ENCODE measurements at regions not wholly inside any gene's neighbourhood (a gene's known extent, or its start where the extent isn't known, plus 50 kb on each side); places are given as distances from the start of the nearest gene placed in this dataset.

DNA sequence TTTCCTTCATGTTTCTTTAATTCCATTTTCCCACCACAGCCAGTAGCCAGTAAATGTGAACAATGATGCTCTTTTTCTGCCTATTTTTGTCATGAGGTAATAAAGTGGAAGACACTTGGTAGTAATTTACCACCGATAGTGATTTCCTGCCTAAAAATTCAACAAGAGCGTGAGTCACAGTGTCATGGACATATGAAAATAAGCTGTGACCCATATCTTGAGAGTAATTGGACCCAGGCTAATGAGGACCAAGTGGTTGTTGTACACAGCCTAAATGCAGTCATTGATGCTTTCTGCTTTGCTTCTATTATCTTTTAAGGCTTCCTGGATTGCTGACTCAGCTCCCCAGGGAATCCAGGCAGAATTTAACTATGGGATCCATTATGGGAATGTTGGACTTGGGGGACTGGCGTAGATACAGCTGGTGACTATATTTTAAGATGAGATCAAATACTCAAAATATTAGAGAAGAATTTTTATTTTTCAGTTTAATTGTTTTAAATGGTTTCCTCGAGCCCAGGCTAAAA, 265.9 kb upstream of the FERMT1 start:
- H4K20me1 ChIP-seq (ENCODE audit: insufficient read depth): no peaks in the 10 kb centered on the region
- no peaks in the 10 kb centered on the region for H3K36me3 ChIP-seq (ENCODE audit: insufficient read depth, low read length)
- no peaks in the 10 kb centered on the region for H3F3A ChIP-seq (ENCODE audit: insufficient read depth, low read length, poor library complexity, severe bottlenecking)
- H3K4me2 ChIP-seq (ENCODE audit: low read length): no peak overlapping the region
- H3K79me2 ChIP-seq (replicated peaks; ENCODE audit: insufficient read depth, low read length): no peaks in the 10 kb centered on the region
- H3K9me3 ChIP-seq (ENCODE audit: low read length): no peaks in the 10 kb centered on the region
- TF ChIP-seq RAD21 (conservative IDR thresholded peaks at IDR 0.05): no peak
- no peak for TF ChIP-seq EZH2 (IDR thresholded peaks at IDR 0.05; ENCODE audit: borderline replicate concordance, insufficient read depth, low read length, poor library complexity, severe bottlenecking)
- TF ChIP-seq, protein P1, sequence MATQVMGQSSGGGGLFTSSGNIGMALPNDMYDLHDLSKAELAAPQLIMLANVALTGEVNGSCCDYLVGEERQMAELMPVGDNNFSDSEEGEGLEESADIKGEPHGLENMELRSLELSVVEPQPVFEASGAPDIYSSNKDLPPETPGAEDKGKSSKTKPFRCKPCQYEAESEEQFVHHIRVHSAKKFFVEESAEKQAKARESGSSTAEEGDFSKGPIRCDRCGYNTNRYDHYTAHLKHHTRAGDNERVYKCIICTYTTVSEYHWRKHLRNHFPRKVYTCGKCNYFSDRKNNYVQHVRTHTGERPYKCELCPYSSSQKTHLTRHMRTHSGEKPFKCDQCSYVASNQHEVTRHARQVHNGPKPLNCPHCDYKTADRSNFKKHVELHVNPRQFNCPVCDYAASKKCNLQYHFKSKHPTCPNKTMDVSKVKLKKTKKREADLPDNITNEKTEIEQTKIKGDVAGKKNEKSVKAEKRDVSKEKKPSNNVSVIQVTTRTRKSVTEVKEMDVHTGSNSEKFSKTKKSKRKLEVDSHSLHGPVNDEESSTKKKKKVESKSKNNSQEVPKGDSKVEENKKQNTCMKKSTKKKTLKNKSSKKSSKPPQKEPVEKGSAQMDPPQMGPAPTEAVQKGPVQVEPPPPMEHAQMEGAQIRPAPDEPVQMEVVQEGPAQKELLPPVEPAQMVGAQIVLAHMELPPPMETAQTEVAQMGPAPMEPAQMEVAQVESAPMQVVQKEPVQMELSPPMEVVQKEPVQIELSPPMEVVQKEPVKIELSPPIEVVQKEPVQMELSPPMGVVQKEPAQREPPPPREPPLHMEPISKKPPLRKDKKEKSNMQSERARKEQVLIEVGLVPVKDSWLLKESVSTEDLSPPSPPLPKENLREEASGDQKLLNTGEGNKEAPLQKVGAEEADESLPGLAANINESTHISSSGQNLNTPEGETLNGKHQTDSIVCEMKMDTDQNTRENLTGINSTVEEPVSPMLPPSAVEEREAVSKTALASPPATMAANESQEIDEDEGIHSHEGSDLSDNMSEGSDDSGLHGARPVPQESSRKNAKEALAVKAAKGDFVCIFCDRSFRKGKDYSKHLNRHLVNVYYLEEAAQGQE (IDR thresholded peaks at IDR 0.05; ENCODE audit: borderline replicate concordance): no peak
- H3K9ac ChIP-seq (ENCODE audit: low read length): no peak overlapping the region
- no peak overlapping the region for H3K4me3 ChIP-seq (ENCODE audit: low read length)
- no peak overlapping the region for H2AFZ ChIP-seq (ENCODE audit: low read depth, low read length)
- H3K27ac ChIP-seq (ENCODE audit: low read length): peak overlapping the region; percentile 24
- H3K27me3 ChIP-seq (ENCODE audit: insufficient read depth, low read depth, low read length): no peaks in the 10 kb centered on the region
- H3K9me2 ChIP-seq (ENCODE audit: insufficient read depth, low read length): no peaks in the 10 kb centered on the region

DNA sequence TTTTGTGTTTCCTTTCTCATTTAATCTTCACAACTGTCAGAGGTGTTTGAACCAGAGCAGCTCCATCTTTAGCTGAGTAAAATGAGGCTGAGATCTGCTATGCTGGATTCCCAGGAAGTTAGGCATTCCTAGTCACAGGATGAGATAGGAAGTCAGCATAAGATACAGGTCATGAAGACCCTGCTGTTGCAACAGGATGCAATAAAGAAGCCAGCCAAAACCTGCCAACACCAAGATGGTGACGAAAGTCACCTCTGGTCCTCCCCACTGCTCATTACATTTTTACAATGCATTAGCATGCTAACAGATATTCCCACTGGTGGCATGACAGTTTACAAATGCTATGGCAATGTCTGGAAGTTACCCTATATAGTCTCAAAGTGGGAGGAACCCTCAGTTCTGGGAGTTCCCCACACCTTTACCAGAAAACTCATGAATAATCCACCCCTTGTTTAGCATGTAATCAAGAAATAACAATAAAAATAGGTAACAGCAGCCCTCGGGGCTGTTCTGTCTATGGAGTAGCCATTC, 262.2 kb upstream of the FERMT1 start:
- no peaks in the 10 kb centered on the region for H4K20me1 ChIP-seq (ENCODE audit: insufficient read depth)
- TF ChIP-seq EZH2 (IDR thresholded peaks at IDR 0.05; ENCODE audit: borderline replicate concordance, insufficient read depth, low read length, poor library complexity, severe bottlenecking) (no peak), EP300 (conservative IDR thresholded peaks at IDR 0.05; ENCODE audit: poor library complexity, severe bottlenecking) (no peak), MXI1 (conservative IDR thresholded peaks at IDR 0.05; ENCODE audit: poor library complexity, severe bottlenecking) (no peak), SMC3 (conservative IDR thresholded peaks at IDR 0.05; ENCODE audit: poor library complexity) (no peak), POLR2AphosphoS5 (IDR thresholded peaks at IDR 0.05) (no peak), RAD21 (conservative IDR thresholded peaks at IDR 0.05) (no peak), TAF1 (IDR thresholded peaks at IDR 0.05; ENCODE audit: low read depth) (no peak)
- TF ChIP-seq, protein P2, sequence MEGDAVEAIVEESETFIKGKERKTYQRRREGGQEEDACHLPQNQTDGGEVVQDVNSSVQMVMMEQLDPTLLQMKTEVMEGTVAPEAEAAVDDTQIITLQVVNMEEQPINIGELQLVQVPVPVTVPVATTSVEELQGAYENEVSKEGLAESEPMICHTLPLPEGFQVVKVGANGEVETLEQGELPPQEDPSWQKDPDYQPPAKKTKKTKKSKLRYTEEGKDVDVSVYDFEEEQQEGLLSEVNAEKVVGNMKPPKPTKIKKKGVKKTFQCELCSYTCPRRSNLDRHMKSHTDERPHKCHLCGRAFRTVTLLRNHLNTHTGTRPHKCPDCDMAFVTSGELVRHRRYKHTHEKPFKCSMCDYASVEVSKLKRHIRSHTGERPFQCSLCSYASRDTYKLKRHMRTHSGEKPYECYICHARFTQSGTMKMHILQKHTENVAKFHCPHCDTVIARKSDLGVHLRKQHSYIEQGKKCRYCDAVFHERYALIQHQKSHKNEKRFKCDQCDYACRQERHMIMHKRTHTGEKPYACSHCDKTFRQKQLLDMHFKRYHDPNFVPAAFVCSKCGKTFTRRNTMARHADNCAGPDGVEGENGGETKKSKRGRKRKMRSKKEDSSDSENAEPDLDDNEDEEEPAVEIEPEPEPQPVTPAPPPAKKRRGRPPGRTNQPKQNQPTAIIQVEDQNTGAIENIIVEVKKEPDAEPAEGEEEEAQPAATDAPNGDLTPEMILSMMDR (IDR thresholded peaks at IDR 0.05; ENCODE audit: poor library complexity, severe bottlenecking): no peak
- TF ChIP-seq, protein P1 (IDR thresholded peaks at IDR 0.05; ENCODE audit: borderline replicate concordance): no peak
- H3K36me3 ChIP-seq (ENCODE audit: insufficient read depth, low read length): no peaks in the 10 kb centered on the region
- H3K27ac ChIP-seq (ENCODE audit: low read length): no peak overlapping the region
- no peaks in the 10 kb centered on the region for H3K27me3 ChIP-seq (ENCODE audit: insufficient read depth, low read depth, low read length)
- H3F3A ChIP-seq (ENCODE audit: insufficient read depth, low read length, poor library complexity, severe bottlenecking): no peaks in the 10 kb centered on the region
- H3K4me2 ChIP-seq (ENCODE audit: low read length): no peak overlapping the region
- H3K9ac ChIP-seq (ENCODE audit: low read length): no peak overlapping the region
- no peak overlapping the region for H2AFZ ChIP-seq (ENCODE audit: low read depth, low read length)
- H3K4me3 ChIP-seq (ENCODE audit: low read length): no peak overlapping the region
- no peaks in the 10 kb centered on the region for H3K9me3 ChIP-seq (ENCODE audit: low read length)
- H3K79me2 ChIP-seq (replicated peaks; ENCODE audit: insufficient read depth, low read length): no peaks in the 10 kb centered on the region
- no peaks in the 10 kb centered on the region for H3K9me2 ChIP-seq (ENCODE audit: insufficient read depth, low read length)
